B cell (primary cell): ENCODE measurements at regions not wholly inside any gene's neighbourhood (a gene's known extent, or its start where the extent isn't known, plus 50 kb on each side); places are given as distances from the start of the nearest gene placed in this dataset.
"Not testable (repeated sequence)": the region's sequence is repeated elsewhere in the genome, so short reads cannot be mapped to it uniquely, and the experiment has no call there.

ENCODE experiments used
- ATAC-seq: fragments of 200-7000 bp; cut with Tn5 transposase; one replicate; pipeline ENCODE4 v1.10.0; 2021; ENCODE audit warnings: low read depth, mild to moderate bottlenecking, moderate number of reproducible peaks, moderate library complexity
- CTCF ChIA-PET: fragments of 350-600 bp; sonication (Branson Sonifier 250); formaldehyde crosslinking; loops from one replicate; lab custom pipeline; 2021; ENCODE audit warnings: antibody characterized with exemption, inconsistent platforms; lab: Charles Lee
- POLR2A ChIA-PET: fragments of 350-600 bp; sonication (Branson Sonifier 250); formaldehyde crosslinking; loops from one replicate; lab custom pipeline; 2021; ENCODE audit warnings: antibody characterized with exemption; lab: Charles Lee
- DNase-seq: peaks from one replicate; pipeline ENCODE4 v3.0.0; 2013
- H2AFZ ChIP-seq: 2 replicates; pipeline ENCODE4 v1.6.1; 2012; ENCODE audit warnings: mild to moderate bottlenecking, low read depth, low read length; ENCODE audit not compliant: insufficient read depth, poor library complexity, severe bottlenecking
- H3K27ac ChIP-seq, 2 donors: 1 replicate in 1 of 2; 2 replicates in 1 of 2; pipeline ENCODE4 v1.5.1; 2012 to 2013; ENCODE audit warnings: low read length in 2 of 2, mild to moderate bottlenecking in 2 of 2, moderate library complexity in 1 of 2
- H3K27me3 ChIP-seq, 4 experiments: fragments of 200-600 bp in 1 of 4; sonication (generic) in 1 of 4; replicated peaks in 1 of 4; 1 replicate in 2 of 4; 2 replicates in 2 of 4; pipeline versions ENCODE4 v1.6.1 to v1.7.0; 2013 to 2016; ENCODE audit warnings: low read length in 3 of 4, mild to moderate bottlenecking in 2 of 4, mixed read lengths in 1 of 4, moderate library complexity in 1 of 4; ENCODE audit not compliant: insufficient read depth in 4 of 4, control insufficient read depth in 3 of 4; ENCODE audit errors: control extremely low read depth in 1 of 4
- H3K36me3 ChIP-seq, 2 experiments: replicated peaks in 1 of 2; 1 replicate in 1 of 2; 2 replicates in 1 of 2; pipeline versions ENCODE4 v1.6.1 to v1.7.1; 2013; ENCODE audit warnings: low read length in 1 of 2; ENCODE audit not compliant: insufficient read depth in 2 of 2, control insufficient read depth in 1 of 2; ENCODE audit errors: control extremely low read depth in 1 of 2, extremely low read depth in 1 of 2
- H3K4me1 ChIP-seq, 2 donors: fragments of 200-600 bp in 1 of 2; sonication (generic) in 1 of 2; 1 replicate in 1 of 2; 2 replicates in 1 of 2; pipeline versions ENCODE4 v1.5.1 to v1.6.1; 2013 to 2017; ENCODE audit warnings: low read length in 2 of 2; ENCODE audit not compliant: control insufficient read depth in 2 of 2, insufficient read depth in 2 of 2
- H3K4me2 ChIP-seq: replicated peaks from 2 replicates; pipeline ENCODE3; 2012; ENCODE audit warnings: mild to moderate bottlenecking, low read depth, low read length; ENCODE audit not compliant: poor library complexity, severe bottlenecking
- H3K4me3 ChIP-seq, 5 experiments: fragments of 200-600 bp in 1 of 5; sonication (generic) in 1 of 5; 1 replicate in 3 of 5; 2 replicates in 2 of 5; pipeline versions ENCODE4 v1.5.1 to v1.7.0; 2011 to 2016; ENCODE audit warnings: low read length in 4 of 5, mild to moderate bottlenecking in 4 of 5, low read depth in 2 of 5, control low read depth in 1 of 5, moderate library complexity in 1 of 5; ENCODE audit not compliant: insufficient read depth in 1 of 5; ENCODE audit errors: control extremely low read depth in 1 of 5, extremely low read depth in 1 of 5
- H3K79me2 ChIP-seq: fragments of 200-600 bp; sonication (generic); one replicate; pipeline ENCODE4 v1.6.0; 2016; ENCODE audit warnings: low read length; ENCODE audit not compliant: control insufficient read depth, insufficient read depth
- H3K9ac ChIP-seq: fragments of 200-600 bp; sonication (generic); 2 replicates; pipeline ENCODE4 v1.6.1; 2017; ENCODE audit warnings: mild to moderate bottlenecking, low read length, moderate library complexity
- H3K9me3 ChIP-seq, 3 donors: one replicate each; pipeline versions ENCODE4 v1.6.1 to v1.7.1; 2013; ENCODE audit warnings: low read length in 2 of 3; ENCODE audit not compliant: control insufficient read depth in 2 of 3, insufficient read depth in 1 of 3; ENCODE audit errors: control extremely low read depth in 1 of 3
- H4K20me1 ChIP-seq: 2 replicates; pipeline ENCODE4 v1.6.0; 2012; ENCODE audit warnings: mild to moderate bottlenecking, low read length; ENCODE audit not compliant: insufficient read depth, control insufficient read depth, poor library complexity, severe bottlenecking
- H3K27ac Mint-ChIP-seq: one replicate; pipeline ENCODE4 v1.8.0; 2021; ENCODE audit warnings: mixed read lengths
- H3K27me3 Mint-ChIP-seq: one replicate; pipeline ENCODE4 v1.8.0; 2021; ENCODE audit warnings: mixed read lengths
- H3K4me1 Mint-ChIP-seq: one replicate; pipeline ENCODE4 v1.8.0; 2021; ENCODE audit warnings: mixed read lengths
- H3K4me3 Mint-ChIP-seq: one replicate; pipeline ENCODE4 v1.8.0; 2021; ENCODE audit warnings: mixed read lengths
- H3K9me3 Mint-ChIP-seq: one replicate; pipeline ENCODE4 v1.8.0; 2022; ENCODE audit warnings: mixed read lengths; ENCODE audit not compliant: insufficient read depth
- EZH2 ChIP-seq: IDR thresholded peaks from 2 replicates; pipeline ENCODE4 v1.6.1; 2012; ENCODE audit warnings: borderline replicate concordance, low read depth, mild to moderate bottlenecking, moderate library complexity, low read length; ENCODE audit not compliant: insufficient read depth, poor library complexity, severe bottlenecking
- WGBS: methylation state at CpG from one replicate; pipeline ENCODE4 v1.1.5; 2013; ENCODE audit warnings: missing lambda C conversion rate; ENCODE audit not compliant: insufficient coverage; 5-methylcytosine and 5-hydroxymethylcytosine counted together
- intact Hi-C: fragments of 100-400 bp; cut with micrococcal nuclease; formaldehyde crosslinking; loops from one replicate; pipeline ENCODE4 v1.10.0; 2022
- TF ChIP-seq, protein P1 (sequence below): fragments of 200-600 bp; IDR thresholded peaks from one replicate; pipeline ENCODE4 v1.8.0; 2022; ENCODE audit warnings: antibody characterized with exemption, mild to moderate bottlenecking

DNA sequence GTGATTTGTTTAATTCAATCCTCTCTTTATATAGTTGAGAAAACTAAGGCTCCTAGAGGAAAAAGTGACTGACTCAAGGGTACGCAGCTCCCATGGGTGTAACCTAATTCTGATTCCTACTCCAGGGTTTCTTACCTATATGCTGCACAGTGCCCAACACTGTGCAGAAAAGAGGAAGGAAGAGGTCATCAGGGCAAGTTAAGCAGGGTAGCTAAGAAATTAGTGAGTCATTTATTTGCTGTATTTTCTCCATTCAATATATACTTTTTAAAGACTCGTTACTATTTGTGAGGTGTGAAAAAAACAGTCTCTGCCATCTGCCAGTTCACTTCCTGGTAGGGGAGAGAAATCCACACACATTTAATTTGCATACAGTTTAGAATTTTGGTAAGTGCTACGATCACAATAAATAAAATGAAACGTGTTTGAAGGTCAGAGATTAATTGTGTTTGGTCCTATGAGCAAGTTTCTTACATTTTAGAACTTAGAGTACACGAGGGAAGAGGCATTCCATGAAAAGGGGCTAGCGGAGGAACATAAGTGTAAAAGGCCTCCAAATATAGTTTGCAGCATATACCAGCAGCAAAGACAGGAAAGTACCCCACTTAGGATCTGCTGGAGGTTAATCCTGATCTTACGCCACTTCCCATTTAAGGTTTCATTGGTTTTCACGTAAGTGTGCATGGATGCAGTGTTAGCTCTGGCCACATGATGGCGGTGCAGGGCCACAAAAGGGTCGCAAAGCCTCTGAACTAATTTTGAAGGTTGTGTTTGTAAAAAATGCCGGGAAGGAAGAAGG, 59.9 kb upstream of the TLR4 start:
- H3K27me3 Mint-ChIP-seq, result peaks cover 41% of the 10 kb centered on the region
- no peaks in the 10 kb centered on the region for H3K9me3 ChIP-seq

DNA sequence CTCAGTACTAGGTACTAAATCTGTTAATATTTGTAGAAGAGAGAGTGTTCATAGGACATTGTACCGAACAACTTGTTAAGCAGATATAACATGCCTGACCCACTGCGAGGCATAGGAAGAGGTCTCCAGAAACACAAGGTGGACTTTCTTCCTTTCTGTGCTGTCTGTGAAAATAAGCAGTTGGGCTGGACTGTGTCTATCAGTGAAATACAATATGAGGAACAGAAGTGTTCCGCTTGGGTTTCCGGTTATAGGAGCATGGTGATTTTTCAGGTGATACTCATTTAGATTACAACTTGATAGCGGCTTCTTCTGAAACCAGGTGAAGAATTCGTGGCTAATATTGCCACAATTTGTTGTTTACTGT, 60.9 kb upstream of the TLR4 start:
- ChIA-PET CTCF (no interaction called here), POLR2A (no interaction called here)
- Histone ChIP-seq H3K9ac (no peak overlapping the region), H3K4me3 (no peak overlapping the region), H4K20me1 (no peaks in the 10 kb centered on the region), H3K79me2 (no peaks in the 10 kb centered on the region), H3K36me3 (no peaks in the 10 kb centered on the region), H3K9me3 (no peaks in the 10 kb centered on the region), H3K27ac (no peak overlapping the region), H2AFZ (no peak overlapping the region), H3K27me3 (no peaks in the 10 kb centered on the region), H3K4me2 (no peak overlapping the region), H3K4me1 (peaks cover 6 to 10% of the 10 kb centered on the region in 2 donors)
- TF ChIP-seq EZH2, result no peak
- TF ChIP-seq, protein P1, sequence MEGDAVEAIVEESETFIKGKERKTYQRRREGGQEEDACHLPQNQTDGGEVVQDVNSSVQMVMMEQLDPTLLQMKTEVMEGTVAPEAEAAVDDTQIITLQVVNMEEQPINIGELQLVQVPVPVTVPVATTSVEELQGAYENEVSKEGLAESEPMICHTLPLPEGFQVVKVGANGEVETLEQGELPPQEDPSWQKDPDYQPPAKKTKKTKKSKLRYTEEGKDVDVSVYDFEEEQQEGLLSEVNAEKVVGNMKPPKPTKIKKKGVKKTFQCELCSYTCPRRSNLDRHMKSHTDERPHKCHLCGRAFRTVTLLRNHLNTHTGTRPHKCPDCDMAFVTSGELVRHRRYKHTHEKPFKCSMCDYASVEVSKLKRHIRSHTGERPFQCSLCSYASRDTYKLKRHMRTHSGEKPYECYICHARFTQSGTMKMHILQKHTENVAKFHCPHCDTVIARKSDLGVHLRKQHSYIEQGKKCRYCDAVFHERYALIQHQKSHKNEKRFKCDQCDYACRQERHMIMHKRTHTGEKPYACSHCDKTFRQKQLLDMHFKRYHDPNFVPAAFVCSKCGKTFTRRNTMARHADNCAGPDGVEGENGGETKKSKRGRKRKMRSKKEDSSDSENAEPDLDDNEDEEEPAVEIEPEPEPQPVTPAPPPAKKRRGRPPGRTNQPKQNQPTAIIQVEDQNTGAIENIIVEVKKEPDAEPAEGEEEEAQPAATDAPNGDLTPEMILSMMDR, result no peak
- Mint-ChIP-seq H3K9me3 (no peaks in the 10 kb centered on the region), H3K4me3 (peak overlapping the region; percentile 21), H3K27me3 (peaks cover 40% of the 10 kb centered on the region), H3K27ac (no peak overlapping the region), H3K4me1 (peaks cover 14% of the 10 kb centered on the region)
- DNase-seq (no peak), ATAC-seq (no peak)
- 37% methylated on average over 5 of the region's 6 CpGs for WGBS
- intact Hi-C loops, result no loop called here

More for the DNA sequence above, 59.9 kb upstream of the TLR4 start:
- Histone ChIP-seq H3K79me2 (no peaks in the 10 kb centered on the region), H3K4me3 (no peak overlapping the region), H3K9ac (no peak overlapping the region), H3K27me3 (no peaks in the 10 kb centered on the region), H2AFZ (peak overlapping the region; percentile 4), H3K27ac (no peak overlapping the region), H3K4me1 (peaks cover 6 to 10% of the 10 kb centered on the region in 2 donors), H3K36me3 (no peaks in the 10 kb centered on the region), H4K20me1 (no peaks in the 10 kb centered on the region), H3K4me2 (peak overlapping the region; percentile 20)
- ATAC-seq (peak; percentile 61), DNase-seq (peak; percentile 75)
- ChIA-PET POLR2A (no interaction called here), CTCF (interaction anchor here (0.7 to 1.4 kb wide), 7 partner anchors 9 to 1645 kb away, joined by 3 to 4 read pairs (median 3); no protein-coding TSS in a partner anchor)
- Mint-ChIP-seq H3K4me1 (peaks cover 14% of the 10 kb centered on the region), H3K4me3 (peak overlapping the region; percentile 23), H3K9me3 (no peaks in the 10 kb centered on the region), H3K27ac (no peak overlapping the region)
- WGBS, result 0% methylated on average over 5 of the region's 11 CpGs
- intact Hi-C loops, result loop anchor here (1.0 kb wide), 1 partner anchor 139 kb away; no protein-coding TSS in a partner anchor
- TF ChIP-seq EZH2, result no peak
- TF ChIP-seq, protein P1, result peak; percentile 98

- H3K4me2 ChIP-seq, H3K4me3 ChIP-seq, intact Hi-C loops, H3K27me3 ChIP-seq, H3K36me3 ChIP-seq, H3K9me3 Mint-ChIP-seq, H3K9ac ChIP-seq, H3K9me3 ChIP-seq, H2AFZ ChIP-seq, H3K27ac ChIP-seq, H3K79me2 ChIP-seq, H4K20me1 ChIP-seq, ATAC-seq, H3K27ac Mint-ChIP-seq, CTCF ChIA-PET: not testable (repeated sequence)
- peaks cover 6 to 10% of the 10 kb centered on the region in 2 donors for H3K4me1 ChIP-seq
- H3K27me3 Mint-ChIP-seq, result peaks cover 40% of the 10 kb centered on the region
- POLR2A ChIA-PET, result interaction anchor here (0.6 kb wide), 1 partner anchor 183 kb away, joined by 5 read pairs; no protein-coding TSS in a partner anchor
- peak overlapping the region; percentile 21 for H3K4me3 Mint-ChIP-seq
- 41% methylated on average over 43 of the region's 50 CpGs for WGBS
- peaks cover 14% of the 10 kb centered on the region for H3K4me1 Mint-ChIP-seq
- DNase-seq, result peak; percentile 12
Measured at GRCh38 chr9:117642571-117643287, 61.5 kb upstream of the TLR4 start.
